ENCODE measurements at regions not wholly inside any gene's neighbourhood (a gene's known extent, or its start where the extent isn't known, plus 50 kb on each side); places are given as distances from the start of the nearest gene placed in this dataset.

- TF ChIP-seq REST (IDR thresholded peaks at IDR 0.05; ENCODE audit: low read depth) (no peak), CREB1 (IDR thresholded peaks at IDR 0.05; ENCODE audit: low read depth) (no peak), EP300 (IDR thresholded peaks at IDR 0.05; ENCODE audit: borderline replicate concordance) (no peak), RAD21 (IDR thresholded peaks at IDR 0.05; ENCODE audit: low read depth) (no peak), MAX (IDR thresholded peaks at IDR 0.05) (no peak), YY1 (IDR thresholded peaks at IDR 0.05; ENCODE audit: low read depth) (no peak), FOXM1 (IDR thresholded peaks at IDR 0.05; ENCODE audit: borderline replicate concordance, low read depth) (no peak)
Observed at GRCh38 chr12:72986963-72987362, 714.8 kb downstream of the TRHDE start.

Data from Ishikawa (cell line).